ENCODE measurements at regions not wholly inside any gene's neighbourhood (a gene's known extent, or its start where the extent isn't known, plus 50 kb on each side); places are given as distances from the start of the nearest gene placed in this dataset.

DNA sequence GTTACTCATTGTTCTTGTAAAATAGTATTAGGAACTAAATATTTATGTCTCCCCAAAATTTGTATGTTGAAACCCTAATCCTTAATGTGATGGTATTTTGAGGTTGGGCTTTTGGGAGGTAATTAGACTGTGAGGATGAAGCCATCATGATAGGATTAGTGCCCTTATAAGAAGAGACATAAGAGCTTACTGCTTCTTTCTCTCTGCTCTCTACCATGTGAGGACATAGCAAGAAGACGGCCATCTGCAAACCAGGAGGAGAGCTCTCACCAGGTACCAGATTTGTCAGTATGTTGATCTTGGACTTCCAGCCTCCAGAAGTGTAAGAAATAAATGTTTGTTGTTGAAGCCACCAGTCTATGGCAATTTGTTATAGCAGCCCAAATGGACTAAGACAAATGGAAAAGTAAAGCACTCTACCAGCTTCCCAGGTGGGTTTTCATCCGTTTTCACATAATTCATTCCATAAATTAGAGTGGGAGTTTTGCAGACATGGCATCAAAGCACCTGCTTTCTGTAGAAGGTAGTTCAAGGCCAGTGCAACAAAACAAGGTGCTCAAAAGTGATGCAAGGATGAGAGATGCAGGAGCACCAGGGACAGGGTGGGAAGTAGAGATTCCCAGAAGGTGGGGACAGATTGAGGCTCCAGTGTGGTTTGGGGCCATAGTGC, 70.7 kb downstream of the MYCN start:
- TF ChIP-seq, protein P1, sequence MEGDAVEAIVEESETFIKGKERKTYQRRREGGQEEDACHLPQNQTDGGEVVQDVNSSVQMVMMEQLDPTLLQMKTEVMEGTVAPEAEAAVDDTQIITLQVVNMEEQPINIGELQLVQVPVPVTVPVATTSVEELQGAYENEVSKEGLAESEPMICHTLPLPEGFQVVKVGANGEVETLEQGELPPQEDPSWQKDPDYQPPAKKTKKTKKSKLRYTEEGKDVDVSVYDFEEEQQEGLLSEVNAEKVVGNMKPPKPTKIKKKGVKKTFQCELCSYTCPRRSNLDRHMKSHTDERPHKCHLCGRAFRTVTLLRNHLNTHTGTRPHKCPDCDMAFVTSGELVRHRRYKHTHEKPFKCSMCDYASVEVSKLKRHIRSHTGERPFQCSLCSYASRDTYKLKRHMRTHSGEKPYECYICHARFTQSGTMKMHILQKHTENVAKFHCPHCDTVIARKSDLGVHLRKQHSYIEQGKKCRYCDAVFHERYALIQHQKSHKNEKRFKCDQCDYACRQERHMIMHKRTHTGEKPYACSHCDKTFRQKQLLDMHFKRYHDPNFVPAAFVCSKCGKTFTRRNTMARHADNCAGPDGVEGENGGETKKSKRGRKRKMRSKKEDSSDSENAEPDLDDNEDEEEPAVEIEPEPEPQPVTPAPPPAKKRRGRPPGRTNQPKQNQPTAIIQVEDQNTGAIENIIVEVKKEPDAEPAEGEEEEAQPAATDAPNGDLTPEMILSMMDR (IDR thresholded peaks at IDR 0.05) = no peak
- no peak for TF ChIP-seq ZFX (IDR thresholded peaks at IDR 0.05; ENCODE audit: borderline replicate concordance)

Measured in 22Rv1 (cell line).